Astrocyte of the spinal cord (primary cell): ENCODE measurements at regions not wholly inside any gene's neighbourhood (a gene's known extent, or its start where the extent isn't known, plus 50 kb on each side); places are given as distances from the start of the nearest gene placed in this dataset.

Source experiments
- DNase-seq: peaks from one replicate; pipeline ENCODE4 v3.0.0; 2011; ENCODE audit warnings: low read depth, low spot score
- H3K4me3 ChIP-seq: 2 replicates; pipeline ENCODE4 v1.5.1; 2011; ENCODE audit warnings: low read depth, mild to moderate bottlenecking, low read length, moderate library complexity
- CTCF ChIP-seq: IDR thresholded peaks from 2 replicates; pipeline ENCODE4 v1.5.1; 2012; ENCODE audit warnings: low read depth, mild to moderate bottlenecking, low read length, inconsistent platforms
- in situ Hi-C: cut with HindIII; loops from 2 replicates; pipeline ENCODE4 v1.10.0; 2017; ENCODE audit warnings: low sequenced_read_pairs

- DNase-seq = no peak
- no peak overlapping the region for H3K4me3 ChIP-seq
- TF ChIP-seq CTCF = no peak
Measured at GRCh38 chr17:71521724-71522123, 599.1 kb upstream of the SOX9 start.

GRCh38 chr17:71522383-71522782 lies 598.4 kb upstream of the SOX9 start:
- no peak overlapping the region for H3K4me3 ChIP-seq
- DNase-seq = peak; percentile 51
- in situ Hi-C loops = no loop called here
- TF ChIP-seq CTCF = no peak

More at GRCh38 chr17:71521724-71522123, 599.1 kb upstream of the SOX9 start:
- in situ Hi-C loops = no loop called here

- in situ Hi-C loops = no loop called here
- no peak overlapping the region for H3K4me3 ChIP-seq
- no peak for TF ChIP-seq CTCF
- no peak for DNase-seq
Measured at GRCh38 chr17:71527311-71527710, 593.5 kb upstream of the SOX9 start.

GRCh38 chr17:71528210-71528609 lies 592.6 kb upstream of the SOX9 start:
- TF ChIP-seq CTCF = no peak
- DNase-seq = no peak
- in situ Hi-C loops = no loop called here
- H3K4me3 ChIP-seq = no peak overlapping the region

GRCh38 chr17:71530248-71530647 lies 590.6 kb upstream of the SOX9 start:
- no peak for TF ChIP-seq CTCF
- no peak for DNase-seq
- no peak overlapping the region for H3K4me3 ChIP-seq
- in situ Hi-C loops = no loop called here

GRCh38 chr17:71535321-71535720 lies 585.5 kb upstream of the SOX9 start:
- TF ChIP-seq CTCF = no peak
- no peak overlapping the region for H3K4me3 ChIP-seq
- in situ Hi-C loops = no loop called here
- DNase-seq = no peak

- no peak overlapping the region for H3K4me3 ChIP-seq
- in situ Hi-C loops = no loop called here
- no peak for DNase-seq
- no peak for TF ChIP-seq CTCF
Measured at GRCh38 chr17:71546419-71546818, 574.4 kb upstream of the SOX9 start.
